ENCODE measurements at regions not wholly inside any gene's neighbourhood (a gene's known extent, or its start where the extent isn't known, plus 50 kb on each side); places are given as distances from the start of the nearest gene placed in this dataset.
"Not testable (repeated sequence)": the region's sequence is repeated elsewhere in the genome, so short reads cannot be mapped to it uniquely, and the experiment has no call there.

- DNase-seq (ENCODE audit: low read depth in 2 of 2) = no peak
Measured at GRCh38 chr3:10703875-10704274, 112.2 kb upstream of the SLC6A11 start.

DNA sequence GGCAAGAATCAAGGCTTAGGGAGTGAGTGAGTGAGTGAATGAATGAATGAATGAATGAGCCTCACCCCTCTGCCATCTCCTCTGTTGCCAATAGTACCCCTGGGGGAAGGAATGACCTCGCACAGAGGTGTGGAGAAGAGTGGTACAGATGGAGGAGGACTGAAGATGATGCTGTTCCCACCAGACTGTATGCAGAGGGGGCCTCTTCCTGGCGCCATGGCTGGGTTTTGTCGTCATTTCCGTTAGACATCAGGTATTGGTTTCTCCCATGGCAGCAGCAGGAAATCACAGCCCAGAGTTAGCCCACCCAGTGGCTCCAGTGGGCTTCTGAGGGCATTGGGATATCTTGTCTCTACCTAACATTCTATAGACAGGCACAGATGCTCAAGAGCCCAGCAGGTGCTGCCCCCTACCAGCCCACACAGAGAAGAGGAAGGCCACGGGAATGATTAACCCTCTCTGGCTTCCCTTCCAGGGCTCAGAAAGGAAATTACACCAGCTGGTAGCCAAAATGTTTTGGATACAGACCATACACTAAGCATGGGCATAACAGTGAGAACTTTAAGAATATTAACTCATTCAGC is 109.8 kb upstream of the SLC6A11 start:
- DNase-seq (ENCODE audit: low read depth in 2 of 2) = no peak

GRCh38 chr3:10706740-10707399 is 109.2 kb upstream of the SLC6A11 start:
- no peak for DNase-seq (ENCODE audit: low read depth in 2 of 2)

GRCh38 chr3:10707400-10708215 is 108.4 kb upstream of the SLC6A11 start:
- no peak for DNase-seq (ENCODE audit: low read depth in 2 of 2)

DNA sequence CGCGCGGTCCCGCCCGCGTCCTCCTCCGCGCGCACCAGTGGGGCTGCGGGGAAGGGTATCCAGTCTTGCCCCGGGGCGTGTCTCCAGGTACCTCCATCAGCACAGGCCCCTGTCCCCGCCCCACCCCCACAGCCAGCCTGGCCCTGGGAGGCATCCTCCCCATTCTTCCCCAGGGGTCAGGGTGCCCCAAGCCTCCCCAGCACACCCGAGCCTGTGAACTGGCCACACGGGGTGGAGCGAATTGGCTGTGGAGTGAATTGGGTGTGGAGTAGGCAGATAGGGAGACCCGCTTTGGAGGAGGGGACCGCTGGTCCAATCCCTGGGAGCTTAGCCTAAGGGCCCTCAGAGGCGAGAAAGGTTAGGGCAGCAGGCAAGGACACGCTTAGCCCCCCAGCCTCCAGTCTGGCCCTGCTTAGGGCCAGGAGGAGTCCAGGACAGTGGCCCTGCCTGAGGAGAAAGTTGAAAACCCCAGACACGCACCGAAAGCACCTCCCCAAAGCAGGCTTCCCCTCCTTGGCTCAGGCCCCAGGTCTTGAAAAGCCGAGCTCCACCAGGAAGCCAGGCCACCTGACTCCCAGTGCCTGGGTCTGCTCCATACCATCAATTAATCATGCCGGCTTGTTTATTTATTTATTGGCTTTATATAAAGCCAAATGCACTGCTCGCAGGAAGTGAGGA is 107.7 kb upstream of the SLC6A11 start:
- DNase-seq (ENCODE audit: low read depth in 2 of 2) = no peak

DNA sequence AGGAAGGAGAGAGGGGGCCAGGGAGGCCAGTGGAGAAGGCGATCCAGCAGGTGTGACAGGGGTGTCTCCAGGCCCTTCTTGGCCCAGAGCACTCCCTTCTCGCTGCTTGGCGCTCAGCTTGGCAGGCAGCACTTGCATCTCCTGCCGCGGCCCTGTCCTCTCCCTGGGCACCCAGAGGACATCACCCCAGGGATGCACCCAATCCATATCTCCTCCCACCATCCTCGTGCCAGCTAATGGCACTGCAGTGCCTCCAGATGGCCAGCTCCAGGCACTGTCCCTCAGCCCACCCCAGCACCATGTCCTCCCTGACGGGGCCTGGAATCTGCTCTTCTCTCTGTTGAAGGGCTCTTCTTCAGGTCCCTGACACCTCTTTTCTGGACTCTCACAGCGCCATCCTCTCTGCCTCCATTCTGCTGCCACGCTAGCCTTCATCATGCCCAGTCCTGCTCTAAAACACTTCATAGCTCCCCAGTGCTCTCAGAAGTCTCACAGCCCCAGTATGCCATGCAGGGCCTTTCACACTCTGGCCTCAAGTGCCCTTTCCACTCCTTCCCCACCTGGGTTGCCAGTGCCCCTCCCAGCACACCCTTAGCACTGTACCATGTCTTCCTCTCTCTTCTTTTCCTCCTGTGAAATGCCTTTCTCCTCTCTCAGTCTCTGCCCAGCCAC is 106.8 kb upstream of the SLC6A11 start:
- DNase-seq (ENCODE audit: low read depth in 2 of 2) = no peak

GRCh38 chr3:10712121-10712520 is 103.9 kb upstream of the SLC6A11 start:
- DNase-seq (ENCODE audit: low read depth in 2 of 2) = no peak

- DNase-seq (ENCODE audit: low read depth in 2 of 2) = no peak
Measured at GRCh38 chr3:10713656-10714055, 102.4 kb upstream of the SLC6A11 start.

- DNase-seq (ENCODE audit: low read depth in 2 of 2) = no peak
Measured at GRCh38 chr3:10715886-10716285, 100.1 kb upstream of the SLC6A11 start.

GRCh38 chr3:10716964-10717363 is 99.1 kb upstream of the SLC6A11 start:
- DNase-seq (ENCODE audit: low read depth in 2 of 2) = no peak

DNA sequence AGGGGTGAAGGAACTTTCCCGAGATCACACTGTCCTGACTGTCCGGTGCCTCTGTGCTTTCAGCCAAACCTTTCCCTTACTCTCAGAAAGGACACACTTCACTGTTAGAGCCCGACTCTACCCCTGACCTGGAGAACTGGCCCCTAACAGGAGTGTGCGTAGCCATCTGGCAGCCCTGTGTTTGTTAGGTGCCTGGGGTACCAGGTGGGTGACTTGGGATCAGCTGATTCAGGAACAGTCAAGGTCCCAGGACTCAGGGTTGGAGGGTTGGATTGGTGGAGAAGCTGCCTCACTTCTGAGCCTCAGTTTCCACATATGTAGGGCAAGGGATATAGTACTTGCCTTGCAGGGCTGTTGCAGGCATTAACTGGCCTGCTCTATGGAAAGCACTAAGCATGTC is 98.3 kb upstream of the SLC6A11 start:
- DNase-seq (ENCODE audit: low read depth in 2 of 2) = no peak

GRCh38 chr3:10721101-10721500 is 94.9 kb upstream of the SLC6A11 start:
- DNase-seq (ENCODE audit: low read depth in 2 of 2) = no peak

DNA sequence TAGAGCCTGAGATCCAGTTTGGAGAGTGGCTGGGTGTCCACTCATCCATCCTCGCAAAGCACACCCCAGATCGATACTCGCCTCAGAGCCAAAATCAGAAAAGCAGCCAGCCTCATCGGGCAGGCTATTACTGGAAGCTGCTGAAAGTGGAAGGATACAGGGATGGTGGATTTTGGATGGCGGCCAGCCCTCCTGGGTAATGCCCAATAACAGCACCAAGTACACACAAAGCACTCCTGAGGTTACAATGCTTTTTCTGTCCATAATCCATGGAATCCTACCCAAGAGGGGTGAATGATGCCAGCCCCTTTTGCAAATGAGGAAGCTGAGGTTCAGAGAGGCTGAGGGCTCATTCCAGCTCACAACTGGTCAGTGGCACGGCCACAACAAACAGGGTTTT is 93.1 kb upstream of the SLC6A11 start:
- no peak for DNase-seq (ENCODE audit: low read depth in 2 of 2)

DNA sequence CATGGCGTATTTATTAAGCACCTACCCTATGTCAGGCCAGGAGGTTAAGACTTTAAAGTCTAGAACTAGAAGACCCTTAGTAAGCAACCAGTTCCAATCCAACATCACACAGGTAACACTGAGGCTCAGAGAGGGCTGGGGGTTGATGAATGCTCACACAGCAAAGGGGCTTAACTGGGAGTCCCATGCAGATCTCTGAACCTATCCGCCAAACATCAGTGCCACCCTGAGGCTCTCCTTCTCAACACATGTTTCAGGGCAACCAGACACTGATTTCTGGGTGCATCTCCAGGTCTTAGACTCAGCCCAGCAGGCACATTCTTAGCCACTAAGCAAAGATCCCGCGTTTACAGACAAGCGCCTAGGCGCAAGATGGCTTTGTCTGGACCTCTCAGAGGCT is 92.0 kb upstream of the SLC6A11 start:
- DNase-seq (ENCODE audit: low read depth in 2 of 2) = no peak

DNA sequence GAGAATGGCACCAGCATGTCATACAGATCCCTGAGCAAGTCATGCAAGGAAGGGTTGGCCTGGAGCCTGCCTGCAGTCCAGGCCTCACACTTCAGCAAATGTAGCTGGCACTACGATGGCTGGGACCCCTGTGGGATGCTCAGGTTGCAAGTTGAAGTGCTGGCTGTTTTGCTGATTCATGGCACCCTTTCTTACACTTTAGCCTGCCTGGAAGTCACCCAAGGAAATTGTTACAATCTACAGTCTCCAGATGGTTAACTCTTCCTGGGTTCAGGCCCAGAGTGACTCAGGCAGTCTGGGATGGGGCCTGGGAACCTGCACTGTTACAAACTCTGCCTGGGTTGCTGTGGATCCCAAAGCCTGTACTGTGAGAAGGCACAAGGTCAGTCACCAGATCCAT is 91.0 kb upstream of the SLC6A11 start:
- DNase-seq (ENCODE audit: low read depth in 2 of 2) = no peak

GRCh38 chr3:10725846-10726245 is 90.2 kb upstream of the SLC6A11 start:
- no peak for DNase-seq (ENCODE audit: low read depth in 2 of 2)

- DNase-seq (ENCODE audit: low read depth in 2 of 2) = no peak
Measured at GRCh38 chr3:10726787-10727186, 89.2 kb upstream of the SLC6A11 start.

DNA sequence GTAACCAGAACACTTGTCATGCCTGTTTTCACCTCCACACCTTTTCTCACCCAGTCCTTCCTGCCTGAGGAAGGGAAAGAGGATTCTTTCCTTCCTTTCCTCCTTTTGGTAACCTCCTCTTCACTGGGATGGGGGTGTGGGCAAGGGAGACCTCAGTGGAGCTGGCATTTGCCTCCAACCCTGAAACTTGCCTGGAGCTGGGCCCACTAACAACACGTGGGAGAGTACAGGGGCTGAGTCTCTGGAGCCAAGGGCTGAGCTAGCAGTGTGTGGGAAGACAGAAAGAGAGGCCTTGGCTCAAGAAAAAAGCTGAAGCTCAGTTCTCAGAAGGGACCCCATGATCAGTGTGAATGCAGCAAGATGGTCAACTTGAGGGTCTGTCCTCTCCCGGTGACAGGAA is 86.6 kb upstream of the SLC6A11 start:
- no peak for DNase-seq (ENCODE audit: low read depth in 2 of 2)

DNA sequence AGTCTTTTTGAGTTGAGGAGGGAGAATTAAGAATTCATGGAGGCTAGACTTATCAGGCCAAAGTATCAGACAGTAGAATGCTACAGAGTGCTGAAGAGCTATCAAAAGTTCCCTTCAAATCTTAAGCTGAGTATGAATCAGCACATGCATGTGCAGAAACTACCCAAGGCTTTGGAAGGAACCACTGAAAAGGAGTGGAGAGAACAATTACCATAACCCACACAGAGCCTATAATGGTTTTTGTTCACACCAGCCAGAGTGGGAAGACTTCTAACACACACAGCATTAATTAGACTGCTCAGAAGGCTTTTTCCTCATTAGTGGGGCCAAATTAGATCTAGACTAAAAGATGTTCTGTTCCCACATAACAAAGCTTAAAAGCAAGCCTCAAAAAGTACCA is 83.7 kb upstream of the SLC6A11 start:
- DNase-seq (ENCODE audit: low read depth in 2 of 2) = no peak

- DNase-seq (ENCODE audit: low read depth in 2 of 2) = no peak
Measured at GRCh38 chr3:10733297-10733696, 82.7 kb upstream of the SLC6A11 start.

DNA sequence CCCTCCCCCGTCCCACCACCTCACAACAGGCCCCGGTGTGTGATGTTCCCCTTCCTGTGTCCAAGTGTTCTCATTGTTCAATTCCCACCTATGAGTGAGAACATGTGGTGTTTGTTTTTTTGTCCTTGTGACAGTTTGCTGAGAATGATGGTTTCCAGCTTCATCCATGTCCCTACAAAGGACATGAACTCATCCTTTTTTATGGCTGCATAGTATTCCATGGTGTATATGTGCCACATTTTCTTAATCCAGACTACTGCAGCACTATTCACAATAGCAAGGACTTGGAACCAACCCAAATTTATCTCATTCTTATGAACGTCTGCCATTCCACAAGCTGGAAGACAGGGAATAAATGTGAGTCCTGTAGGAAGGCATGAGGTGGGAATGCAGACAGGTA is 79.6 kb upstream of the SLC6A11 start:
- not testable (repeated sequence) for DNase-seq (ENCODE audit: low read depth in 2 of 2)

DNA sequence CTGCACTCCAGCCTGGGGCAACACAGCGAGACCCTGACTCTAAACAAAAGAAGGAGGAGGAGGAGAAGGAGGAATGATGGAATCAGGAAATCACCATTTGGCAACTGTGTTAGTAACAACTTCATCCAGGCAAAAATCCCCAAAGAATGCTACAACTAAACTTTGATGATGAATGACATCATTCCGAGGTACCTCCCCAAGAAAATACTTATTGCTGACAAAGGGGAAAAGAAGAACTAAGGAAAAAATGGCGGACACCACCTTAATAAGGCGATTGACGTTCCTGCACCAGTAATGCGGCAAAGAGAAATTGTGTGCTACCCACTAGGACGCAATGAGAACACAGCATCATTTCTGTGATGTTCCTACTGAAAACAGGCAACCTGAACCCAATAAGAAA is 78.2 kb upstream of the SLC6A11 start:
- no peak for DNase-seq (ENCODE audit: low read depth in 2 of 2)

Measured in stimulated activated CD8-positive, alpha-beta memory T cell treated with anti-CD3 and anti-CD28 coated beads, Interleukin-7, amount 100 ng/mL, for 1 hour (primary cell).